H1 (cell line): ENCODE measurements at regions not wholly inside any gene's neighbourhood (a gene's known extent, or its start where the extent isn't known, plus 50 kb on each side); places are given as distances from the start of the nearest gene placed in this dataset.

Experiments
- RAD21 ChIP-seq, 2 experiments: IDR thresholded peaks in 1 of 2; conservative IDR thresholded peaks in 1 of 2; 2 replicates each; pipeline ENCODE4 v1.6.1; 2011; ENCODE audit warnings: low read depth in 2 of 2, low read length in 2 of 2, improper control_type of control experiment in 1 of 2, inconsistent platforms in 1 of 2, mild to moderate bottlenecking in 1 of 2, moderate library complexity in 1 of 2
- SUZ12 ChIP-seq: fragments of 200-600 bp; sonication (generic); IDR thresholded peaks from 2 replicates; pipeline ENCODE4 v1.6.1; 2012; ENCODE audit warnings: mild to moderate bottlenecking, inconsistent platforms, low read length, moderate library complexity, mixed read lengths
- TAF1 ChIP-seq: IDR thresholded peaks from 2 replicates; pipeline ENCODE4 v1.6.1; 2011; ENCODE audit warnings: mild to moderate bottlenecking, low read depth, low read length
- TF ChIP-seq, protein P1 (sequence below): IDR thresholded peaks from 2 replicates; pipeline ENCODE4 v1.6.1; 2012; ENCODE audit warnings: inconsistent platforms

DNA sequence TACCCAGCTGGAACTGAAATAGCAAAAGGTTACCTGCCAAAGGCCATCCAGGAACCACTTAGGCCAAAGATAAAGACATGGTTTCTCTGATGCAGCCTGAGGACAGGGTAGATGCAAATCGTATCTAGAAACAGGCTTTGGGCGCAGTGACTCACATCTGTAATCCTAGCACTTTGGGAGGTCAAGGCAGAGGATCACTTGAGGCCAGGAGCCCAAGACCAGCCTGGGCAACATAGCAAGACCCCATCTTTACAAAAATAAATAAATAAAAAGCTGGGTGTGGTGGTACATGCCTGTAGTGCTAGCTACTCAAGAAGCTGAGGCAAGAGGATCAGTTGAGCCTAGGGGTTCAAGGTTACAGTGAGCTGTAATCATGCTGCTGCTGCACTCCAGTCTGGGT is 52.9 kb upstream of the RNF144B start (continued):
- TF ChIP-seq SUZ12 (no peak), TAF1 (no peak), RAD21 (IDR thresholded peaks at IDR 0.05 in 1 of 2, conservative IDR thresholded peaks at IDR 0.05 in 1 of 2; ENCODE audit: low read depth in 2 of 2, low read length in 2 of 2) (no peak)
- TF ChIP-seq, protein P1, sequence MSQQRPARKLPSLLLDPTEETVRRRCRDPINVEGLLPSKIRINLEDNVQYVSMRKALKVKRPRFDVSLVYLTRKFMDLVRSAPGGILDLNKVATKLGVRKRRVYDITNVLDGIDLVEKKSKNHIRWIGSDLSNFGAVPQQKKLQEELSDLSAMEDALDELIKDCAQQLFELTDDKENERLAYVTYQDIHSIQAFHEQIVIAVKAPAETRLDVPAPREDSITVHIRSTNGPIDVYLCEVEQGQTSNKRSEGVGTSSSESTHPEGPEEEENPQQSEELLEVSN = no peak
